Glutamatergic neuron (in vitro differentiated cells): ENCODE measurements at regions not wholly inside any gene's neighbourhood (a gene's known extent, or its start where the extent isn't known, plus 50 kb on each side); places are given as distances from the start of the nearest gene placed in this dataset.
A peak's percentile ranks its signal among the peaks of the same experiment; 100 is the strongest.

Experiments used
- DNase-seq: peaks from one replicate; pipeline ENCODE4 v3.0.0; 2022
- H3K27ac Mint-ChIP-seq: one replicate; pipeline ENCODE4 v1.8.0; 2020; ENCODE audit warnings: mild to moderate bottlenecking, mixed read lengths, inconsistent platforms; ENCODE audit not compliant: unreplicated experiment
- H3K27me3 Mint-ChIP-seq: one replicate; pipeline ENCODE4 v1.8.0; 2020; ENCODE audit warnings: mild to moderate bottlenecking, moderate library complexity, mixed read lengths, inconsistent platforms; ENCODE audit not compliant: unreplicated experiment
- H3K36me3 Mint-ChIP-seq: one replicate; pipeline ENCODE4 v1.8.0; 2020; ENCODE audit warnings: mild to moderate bottlenecking, mixed read lengths, inconsistent platforms; ENCODE audit not compliant: unreplicated experiment
- H3K4me1 Mint-ChIP-seq: one replicate; pipeline ENCODE4 v1.8.0; 2020; ENCODE audit warnings: mild to moderate bottlenecking, low read depth, mixed read lengths, inconsistent platforms; ENCODE audit not compliant: unreplicated experiment
- H3K4me3 Mint-ChIP-seq: one replicate; pipeline ENCODE4 v1.8.0; 2020; ENCODE audit warnings: mild to moderate bottlenecking, mixed read lengths, inconsistent platforms; ENCODE audit not compliant: unreplicated experiment
- H3K9me3 Mint-ChIP-seq: one replicate; pipeline ENCODE4 v1.8.0; 2020; ENCODE audit warnings: mild to moderate bottlenecking, moderate library complexity, mixed read lengths, inconsistent platforms; ENCODE audit not compliant: unreplicated experiment
- TF ChIP-seq, protein P1 (sequence below): fragments of 200-600 bp; sonication (generic); IDR thresholded peaks from one replicate; pipeline ENCODE4 v1.5.0; 2021; ENCODE audit not compliant: partially characterized antibody, unreplicated experiment

DNA sequence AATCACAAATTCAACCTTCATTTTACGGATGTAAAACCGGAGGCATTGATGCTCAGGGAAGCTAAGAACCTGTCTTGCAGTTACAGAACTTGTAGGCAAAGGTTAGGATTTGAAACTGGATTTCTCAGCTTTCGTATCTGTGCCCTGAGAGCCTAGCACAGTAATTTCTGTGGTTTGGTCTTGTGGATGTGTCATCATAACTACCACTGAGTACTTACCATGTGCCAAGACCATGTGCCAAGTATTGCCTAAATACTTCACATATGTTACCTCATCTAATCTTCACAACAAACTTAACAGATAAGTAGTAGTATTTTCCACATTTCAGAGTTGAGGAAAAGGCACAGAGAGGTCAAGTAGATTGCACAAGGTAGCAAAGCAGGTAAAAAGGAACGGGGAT, 140.7 kb downstream of the NXPE2 start:
- no peak for DNase-seq
- peaks cover 6% of the 10 kb centered on the region for H3K9me3 Mint-ChIP-seq
- H3K4me3 Mint-ChIP-seq: no peak overlapping the region
- no peaks in the 10 kb centered on the region for H3K27me3 Mint-ChIP-seq
- peaks cover 7% of the 10 kb centered on the region for H3K36me3 Mint-ChIP-seq
- H3K27ac Mint-ChIP-seq: no peak overlapping the region
- no peaks in the 10 kb centered on the region for H3K4me1 Mint-ChIP-seq
- TF ChIP-seq, protein P1, sequence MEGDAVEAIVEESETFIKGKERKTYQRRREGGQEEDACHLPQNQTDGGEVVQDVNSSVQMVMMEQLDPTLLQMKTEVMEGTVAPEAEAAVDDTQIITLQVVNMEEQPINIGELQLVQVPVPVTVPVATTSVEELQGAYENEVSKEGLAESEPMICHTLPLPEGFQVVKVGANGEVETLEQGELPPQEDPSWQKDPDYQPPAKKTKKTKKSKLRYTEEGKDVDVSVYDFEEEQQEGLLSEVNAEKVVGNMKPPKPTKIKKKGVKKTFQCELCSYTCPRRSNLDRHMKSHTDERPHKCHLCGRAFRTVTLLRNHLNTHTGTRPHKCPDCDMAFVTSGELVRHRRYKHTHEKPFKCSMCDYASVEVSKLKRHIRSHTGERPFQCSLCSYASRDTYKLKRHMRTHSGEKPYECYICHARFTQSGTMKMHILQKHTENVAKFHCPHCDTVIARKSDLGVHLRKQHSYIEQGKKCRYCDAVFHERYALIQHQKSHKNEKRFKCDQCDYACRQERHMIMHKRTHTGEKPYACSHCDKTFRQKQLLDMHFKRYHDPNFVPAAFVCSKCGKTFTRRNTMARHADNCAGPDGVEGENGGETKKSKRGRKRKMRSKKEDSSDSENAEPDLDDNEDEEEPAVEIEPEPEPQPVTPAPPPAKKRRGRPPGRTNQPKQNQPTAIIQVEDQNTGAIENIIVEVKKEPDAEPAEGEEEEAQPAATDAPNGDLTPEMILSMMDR: no peak

DNA sequence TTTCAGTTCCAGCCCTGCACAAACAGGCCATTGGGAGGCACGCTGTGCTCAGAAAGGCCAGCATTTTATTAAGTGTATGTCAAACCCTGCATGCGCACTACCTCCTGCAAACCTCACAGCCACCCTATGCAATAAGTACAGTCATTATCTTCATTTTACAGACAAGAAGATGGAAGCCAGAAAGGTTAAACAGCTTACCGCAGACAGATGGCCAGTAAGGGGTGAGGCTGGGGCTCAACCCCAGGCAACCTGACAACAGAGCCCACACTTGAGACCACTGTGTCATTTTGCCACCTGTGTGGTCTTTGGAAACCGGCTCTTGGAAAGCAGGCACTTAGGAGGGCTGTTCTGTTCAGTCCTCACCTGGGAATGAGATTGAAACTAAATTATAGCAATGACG, 142.3 kb downstream of the NXPE2 start:
- H3K27ac Mint-ChIP-seq: no peak overlapping the region
- peaks cover 7% of the 10 kb centered on the region for H3K36me3 Mint-ChIP-seq
- DNase-seq: no peak
- no peak overlapping the region for H3K4me3 Mint-ChIP-seq
- TF ChIP-seq, protein P1: no peak
- H3K27me3 Mint-ChIP-seq: no peaks in the 10 kb centered on the region
- H3K4me1 Mint-ChIP-seq: no peaks in the 10 kb centered on the region
- H3K9me3 Mint-ChIP-seq: peaks cover 6% of the 10 kb centered on the region

DNA sequence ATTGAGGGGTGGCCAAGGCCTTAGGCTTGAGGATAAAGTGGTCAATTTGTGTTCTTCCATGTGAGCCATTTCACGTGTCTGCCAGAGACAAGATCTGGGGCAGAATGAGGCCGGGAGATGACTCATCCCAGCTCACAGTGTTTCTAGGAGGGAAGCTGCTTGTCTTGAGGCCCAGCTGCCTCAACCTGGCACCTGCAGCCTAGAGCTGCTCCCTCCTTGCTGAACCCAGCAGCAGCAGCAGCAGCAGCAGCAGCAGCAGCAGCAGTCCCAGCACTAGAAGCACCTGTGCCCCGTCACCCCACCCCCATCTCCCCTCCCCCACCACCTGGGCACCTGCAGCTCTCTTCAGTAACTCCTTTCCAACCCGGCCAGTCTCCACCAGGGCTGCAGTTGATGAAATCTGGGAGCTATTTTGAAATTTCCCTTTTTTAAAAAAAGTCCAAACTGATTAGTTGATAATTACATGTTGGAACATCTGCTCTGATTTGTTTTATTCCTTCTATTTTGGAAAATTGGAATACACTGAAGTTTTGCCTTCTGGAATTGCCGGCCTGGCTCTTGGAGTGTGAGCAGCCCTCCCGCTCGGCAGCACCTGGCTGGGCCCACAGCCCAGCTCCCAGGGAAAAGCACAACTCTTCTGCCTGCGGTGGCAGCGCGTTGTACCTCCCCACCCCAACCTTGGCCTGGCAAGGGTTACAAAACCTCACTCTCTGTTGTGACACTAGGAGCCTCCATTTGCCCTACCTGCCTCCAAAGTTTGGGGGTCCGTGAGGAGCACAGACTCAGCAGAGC, 143.5 kb downstream of the NXPE2 start:
- DNase-seq: peak; percentile 30
- H3K4me3 Mint-ChIP-seq: no peak overlapping the region

DNA sequence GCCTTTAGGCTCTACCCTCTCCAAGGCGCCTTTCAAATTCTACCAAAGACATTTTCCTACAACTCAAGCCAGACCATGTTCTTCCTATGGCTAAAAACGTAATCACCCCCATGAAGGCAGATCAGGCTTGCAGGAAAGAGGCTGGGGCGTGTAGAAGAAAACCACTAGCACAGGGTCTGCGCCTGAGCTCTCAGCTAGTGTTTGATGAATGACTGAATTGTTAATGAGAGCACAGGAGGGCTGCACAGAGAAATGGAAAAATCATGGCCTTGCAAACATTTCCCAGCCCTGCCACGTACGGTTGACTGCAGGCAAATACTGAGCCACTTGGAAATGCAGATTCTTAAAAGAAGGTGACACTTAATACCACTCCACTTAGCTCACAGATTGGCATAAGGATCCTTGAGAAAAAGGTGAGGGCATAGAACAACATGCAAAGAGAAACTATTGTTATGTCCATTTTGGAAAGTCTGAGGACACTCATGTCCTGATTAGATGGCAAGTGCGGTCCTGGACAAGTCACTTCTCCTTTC, 148.6 kb downstream of the NXPE2 start:
- Mint-ChIP-seq H3K9me3 (peaks cover 6% of the 10 kb centered on the region), H3K27me3 (no peaks in the 10 kb centered on the region), H3K36me3 (peaks cover 7% of the 10 kb centered on the region), H3K4me1 (peaks cover 2% of the 10 kb centered on the region), H3K27ac (no peak overlapping the region), H3K4me3 (no peak overlapping the region)
- TF ChIP-seq, protein P1: no peak
- no peak for DNase-seq

More for the DNA sequence above, 143.5 kb downstream of the NXPE2 start:
- Mint-ChIP-seq H3K36me3 (peaks cover 7% of the 10 kb centered on the region), H3K9me3 (peaks cover 6% of the 10 kb centered on the region), H3K4me1 (peaks cover 2% of the 10 kb centered on the region), H3K27ac (no peak overlapping the region), H3K27me3 (no peaks in the 10 kb centered on the region)
- TF ChIP-seq, protein P1: no peak

DNA sequence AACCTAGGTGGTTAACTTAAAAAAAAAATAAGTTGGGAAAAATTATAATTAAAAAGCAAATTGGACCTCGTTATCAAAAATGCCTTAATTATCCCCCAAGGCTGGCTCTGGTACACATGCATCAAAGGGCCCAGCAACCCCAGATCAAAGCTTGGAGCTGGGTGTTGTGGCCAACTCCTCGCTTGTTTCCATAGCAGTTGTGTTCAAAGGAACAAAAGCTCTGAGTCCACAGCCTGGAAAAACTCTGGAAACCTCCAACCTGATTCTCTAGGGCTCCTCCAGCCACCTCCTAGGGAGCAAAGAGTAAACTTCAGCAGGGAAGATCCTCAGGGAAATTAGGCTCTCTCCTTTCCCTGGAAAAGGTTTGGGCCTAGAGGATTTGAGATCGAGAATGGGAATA, 149.4 kb downstream of the NXPE2 start:
- no peak for DNase-seq
- Mint-ChIP-seq H3K4me3 (no peak overlapping the region), H3K4me1 (peaks cover 2% of the 10 kb centered on the region), H3K27ac (no peak overlapping the region), H3K27me3 (no peaks in the 10 kb centered on the region), H3K36me3 (peaks cover 7% of the 10 kb centered on the region), H3K9me3 (peaks cover 6% of the 10 kb centered on the region)
- TF ChIP-seq, protein P1: no peak
